NCI-H1417 (cell line): ENCODE measurements at regions not wholly inside any gene's neighbourhood (a gene's known extent, or its start where the extent isn't known, plus 50 kb on each side); places are given as distances from the start of the nearest gene placed in this dataset.
"Not testable (repeated sequence)": the region's sequence is repeated elsewhere in the genome, so short reads cannot be mapped to it uniquely, and the experiment has no call there.

ENCODE experiments used
- DNase-seq, 3 experiments: peaks; one replicate each; lab custom pipeline; 2025; lab: John Stamatoyannopoulos, UW

GRCh38 chr2:167749660-167750059, 497.7 kb downstream of the STK39 start:
- DNase-seq = no peak

- DNase-seq = no peak
Measured at GRCh38 chr2:167749016-167749415, 498.4 kb downstream of the STK39 start.

GRCh38 chr2:167748536-167748935, 498.9 kb downstream of the STK39 start:
- DNase-seq = no peak

GRCh38 chr2:167745667-167746066, 501.7 kb downstream of the STK39 start:
- DNase-seq = no peak

- not testable (repeated sequence) for DNase-seq
Measured at GRCh38 chr2:167739921-167740320, 507.5 kb downstream of the STK39 start.

- DNase-seq = no peak
Measured at GRCh38 chr2:167733747-167734146, 513.6 kb downstream of the STK39 start.

GRCh38 chr2:167732326-167732725, 515.1 kb downstream of the STK39 start:
- DNase-seq = no peak

GRCh38 chr2:167729911-167730310, 517.5 kb downstream of the STK39 start:
- DNase-seq = no peak

GRCh38 chr2:167726788-167727187, 520.6 kb downstream of the STK39 start:
- no peak for DNase-seq

GRCh38 chr2:167721593-167721992, 525.8 kb downstream of the STK39 start:
- no peak for DNase-seq

GRCh38 chr2:167719410-167719809, 528.0 kb downstream of the STK39 start:
- no peak for DNase-seq

- no peak for DNase-seq
Measured at GRCh38 chr2:167718560-167718959, 528.8 kb downstream of the STK39 start.

GRCh38 chr2:167715932-167716331, 531.5 kb downstream of the STK39 start:
- DNase-seq = no peak

GRCh38 chr2:167715498-167715897, 531.9 kb downstream of the STK39 start:
- DNase-seq = not testable (repeated sequence)

- DNase-seq = no peak
Measured at GRCh38 chr2:167712275-167712674, 535.1 kb downstream of the STK39 start.

GRCh38 chr2:167708998-167709397, 538.4 kb downstream of the STK39 start:
- no peak for DNase-seq

- no peak for DNase-seq
Measured at GRCh38 chr2:167706800-167707199, 540.6 kb downstream of the STK39 start.

GRCh38 chr2:167703441-167703840, 544.0 kb downstream of the STK39 start:
- DNase-seq = no peak

- DNase-seq = no peak
Measured at GRCh38 chr2:167702227-167702626, 545.2 kb downstream of the STK39 start.

GRCh38 chr2:167701651-167702050, 545.7 kb downstream of the STK39 start:
- no peak for DNase-seq

GRCh38 chr2:167697948-167698347, 549.4 kb downstream of the STK39 start:
- no peak for DNase-seq

GRCh38 chr2:167697194-167697593, 550.2 kb downstream of the STK39 start:
- DNase-seq = no peak

GRCh38 chr2:167692936-167693335, 554.5 kb downstream of the STK39 start:
- DNase-seq = peak in 1 of 3 experiments; percentile 58

- DNase-seq = no peak
Measured at GRCh38 chr2:167692191-167692590, 555.2 kb downstream of the STK39 start.

GRCh38 chr2:167689444-167689843, 558.0 kb downstream of the STK39 start:
- DNase-seq = no peak
